ENCODE measurements at regions not wholly inside any gene's neighbourhood (a gene's known extent, or its start where the extent isn't known, plus 50 kb on each side); places are given as distances from the start of the nearest gene placed in this dataset.
A peak's percentile ranks its signal among the peaks of the same experiment; 100 is the strongest.

DNA sequence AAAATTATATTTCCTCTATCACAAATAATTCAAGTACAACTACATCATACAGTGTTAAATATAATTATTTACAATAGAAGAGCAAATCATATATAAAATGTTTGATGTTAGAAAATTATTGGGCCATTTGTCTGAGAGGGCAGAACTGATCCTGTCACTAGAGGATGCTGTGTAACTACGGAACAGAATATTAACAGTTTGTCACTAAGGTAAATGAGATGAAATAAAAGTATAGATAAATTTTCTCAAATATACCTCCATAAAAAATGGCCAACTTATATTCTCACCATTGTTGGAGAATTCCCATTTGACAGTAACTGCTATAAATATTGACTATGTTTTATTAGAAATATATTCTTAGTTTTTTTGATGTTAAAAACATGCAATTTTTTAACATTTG is 1067.4 kb upstream of the DDX18 start (continued):
- TF ChIP-seq TCF12 (IDR thresholded peaks at IDR 0.05; ENCODE audit: low read depth, low read length) (no peak), RAD21 (IDR thresholded peaks at IDR 0.05 in 1 of 2, conservative IDR thresholded peaks at IDR 0.05 in 1 of 2; ENCODE audit: low read depth in 2 of 2, low read length in 2 of 2) (peak; percentile 68 to 75)
